ENCODE measurements at regions not wholly inside any gene's neighbourhood (a gene's known extent, or its start where the extent isn't known, plus 50 kb on each side); places are given as distances from the start of the nearest gene placed in this dataset.

DNA sequence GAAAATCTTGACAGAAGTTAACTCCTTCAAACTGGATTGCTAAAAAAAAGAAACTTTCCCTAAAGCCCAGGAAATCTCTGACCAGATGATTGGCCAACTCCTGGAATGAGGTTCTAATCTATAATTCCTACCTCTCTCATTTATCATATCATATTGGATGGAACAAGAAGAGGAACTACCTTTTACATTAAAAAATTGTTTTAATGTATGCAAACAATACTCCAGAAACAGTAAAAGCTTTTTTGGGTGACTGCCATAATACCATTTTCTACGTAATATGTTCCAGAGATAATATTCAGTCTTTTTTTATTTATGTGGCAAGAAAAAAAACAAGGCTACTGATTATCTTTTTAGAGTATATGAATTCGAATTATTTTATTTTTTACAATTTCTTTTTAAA lies 204.4 kb downstream of the TUSC7 start:
- TF ChIP-seq, protein P1, sequence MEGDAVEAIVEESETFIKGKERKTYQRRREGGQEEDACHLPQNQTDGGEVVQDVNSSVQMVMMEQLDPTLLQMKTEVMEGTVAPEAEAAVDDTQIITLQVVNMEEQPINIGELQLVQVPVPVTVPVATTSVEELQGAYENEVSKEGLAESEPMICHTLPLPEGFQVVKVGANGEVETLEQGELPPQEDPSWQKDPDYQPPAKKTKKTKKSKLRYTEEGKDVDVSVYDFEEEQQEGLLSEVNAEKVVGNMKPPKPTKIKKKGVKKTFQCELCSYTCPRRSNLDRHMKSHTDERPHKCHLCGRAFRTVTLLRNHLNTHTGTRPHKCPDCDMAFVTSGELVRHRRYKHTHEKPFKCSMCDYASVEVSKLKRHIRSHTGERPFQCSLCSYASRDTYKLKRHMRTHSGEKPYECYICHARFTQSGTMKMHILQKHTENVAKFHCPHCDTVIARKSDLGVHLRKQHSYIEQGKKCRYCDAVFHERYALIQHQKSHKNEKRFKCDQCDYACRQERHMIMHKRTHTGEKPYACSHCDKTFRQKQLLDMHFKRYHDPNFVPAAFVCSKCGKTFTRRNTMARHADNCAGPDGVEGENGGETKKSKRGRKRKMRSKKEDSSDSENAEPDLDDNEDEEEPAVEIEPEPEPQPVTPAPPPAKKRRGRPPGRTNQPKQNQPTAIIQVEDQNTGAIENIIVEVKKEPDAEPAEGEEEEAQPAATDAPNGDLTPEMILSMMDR (IDR thresholded peaks at IDR 0.05), result no peak
- TF ChIP-seq EP300 (IDR thresholded peaks at IDR 0.05) (no peak), POLR2A (IDR thresholded peaks at IDR 0.05) (no peak), POLR2AphosphoS5 (IDR thresholded peaks at IDR 0.05) (no peak)
- WGBS, 2 donors (ENCODE audit: low coverage in 1 of 2), result 39 to 44% methylated on average over 2 of the region's 2 CpGs
- no peaks in the 10 kb centered on the region for H3K27me3 ChIP-seq

DNA sequence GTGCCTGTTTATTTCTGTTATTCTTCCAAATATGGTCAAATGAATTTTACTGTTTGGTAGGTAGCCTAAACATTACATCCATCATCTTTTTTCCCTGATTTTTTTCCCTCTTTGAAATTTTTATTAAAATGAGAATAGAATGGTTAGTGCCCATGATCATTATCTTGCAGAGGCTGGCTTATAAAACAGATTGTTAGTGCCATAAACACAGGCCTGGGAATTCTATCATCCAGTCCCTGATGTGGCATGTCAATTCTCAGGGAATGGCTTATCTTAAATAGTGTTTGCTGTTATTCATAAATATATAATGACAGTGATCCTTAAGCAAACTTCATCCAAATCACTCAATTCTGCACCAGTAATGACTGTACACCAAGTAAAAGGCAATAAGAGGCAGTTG lies 207.3 kb downstream of the TUSC7 start:
- Histone ChIP-seq H3K4me3 (no peak overlapping the region), H3K27ac (no peak overlapping the region), H3K27me3 (no peaks in the 10 kb centered on the region), H3K4me1 (no peaks in the 10 kb centered on the region), H3K9me3 (no peaks in the 10 kb centered on the region), H3K36me3 (no peaks in the 10 kb centered on the region)
- TF ChIP-seq POLR2A (IDR thresholded peaks at IDR 0.05), result no peak
- TF ChIP-seq POLR2AphosphoS5 (IDR thresholded peaks at IDR 0.05), result no peak
- TF ChIP-seq, protein P1 (IDR thresholded peaks at IDR 0.05), result no peak
- no peak for TF ChIP-seq EP300 (IDR thresholded peaks at IDR 0.05)
- no peak for ATAC-seq

More for the DNA sequence above, 204.4 kb downstream of the TUSC7 start:
- H3K9me3 ChIP-seq, result no peaks in the 10 kb centered on the region
- H3K36me3 ChIP-seq, result no peaks in the 10 kb centered on the region
- H3K4me1 ChIP-seq, result no peaks in the 10 kb centered on the region
- H3K4me3 ChIP-seq, result no peak overlapping the region
- ATAC-seq, result no peak
- H3K27ac ChIP-seq, result no peak overlapping the region

DNA sequence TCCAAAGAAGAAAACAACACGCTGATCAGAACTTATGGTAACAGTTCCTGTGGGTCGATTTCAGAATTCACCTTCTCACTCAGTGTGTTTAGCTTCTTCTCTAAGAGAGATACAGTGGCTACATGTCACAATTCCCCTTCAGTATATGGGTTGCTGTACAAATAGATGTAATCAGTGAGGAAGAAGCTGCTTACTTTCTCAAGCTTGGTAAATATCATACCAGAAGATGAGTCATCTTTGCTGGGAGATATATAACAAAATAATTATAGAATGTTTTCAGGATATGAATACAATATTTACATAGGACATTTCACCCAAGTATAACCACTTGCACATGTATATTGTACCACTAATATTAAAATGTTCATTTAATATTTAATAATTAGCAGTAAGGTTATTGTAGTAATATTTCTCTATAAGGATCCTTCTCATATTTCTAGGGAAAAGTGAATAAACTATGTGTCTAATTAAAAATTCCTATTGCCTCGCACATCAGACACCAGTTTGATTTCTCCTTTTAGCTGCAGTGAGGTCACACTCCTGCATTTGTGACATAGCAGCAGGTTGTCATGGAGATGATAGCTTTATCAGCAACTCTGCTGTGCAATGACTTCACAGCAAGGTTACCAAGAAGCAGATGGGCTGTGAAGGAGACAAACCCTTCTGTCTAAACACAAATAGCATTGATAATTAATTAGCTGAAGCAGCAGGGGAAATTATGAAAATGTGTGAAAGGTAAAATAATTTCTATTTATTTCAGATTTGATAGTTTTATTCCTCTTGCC lies 211.4 kb downstream of the TUSC7 start:
- no peaks in the 10 kb centered on the region for H3K36me3 ChIP-seq
- H3K27me3 ChIP-seq, result no peaks in the 10 kb centered on the region
- 57 to 79% methylated on average over 2 to 3 of the region's 3 CpGs for WGBS, 2 donors (ENCODE audit: low coverage in 1 of 2)
- H3K4me1 ChIP-seq, result no peaks in the 10 kb centered on the region
- H3K27ac ChIP-seq, result no peak overlapping the region
- no peak overlapping the region for H3K4me3 ChIP-seq
- ATAC-seq, result no peak
- peaks cover 0 to 20% (median 0%) of the 10 kb centered on the region in 3 donors for H3K9me3 ChIP-seq
- TF ChIP-seq POLR2AphosphoS5 (IDR thresholded peaks at IDR 0.05) (no peak), POLR2A (IDR thresholded peaks at IDR 0.05) (no peak), EP300 (IDR thresholded peaks at IDR 0.05) (no peak)
- TF ChIP-seq, protein P1 (IDR thresholded peaks at IDR 0.05), result no peak

DNA sequence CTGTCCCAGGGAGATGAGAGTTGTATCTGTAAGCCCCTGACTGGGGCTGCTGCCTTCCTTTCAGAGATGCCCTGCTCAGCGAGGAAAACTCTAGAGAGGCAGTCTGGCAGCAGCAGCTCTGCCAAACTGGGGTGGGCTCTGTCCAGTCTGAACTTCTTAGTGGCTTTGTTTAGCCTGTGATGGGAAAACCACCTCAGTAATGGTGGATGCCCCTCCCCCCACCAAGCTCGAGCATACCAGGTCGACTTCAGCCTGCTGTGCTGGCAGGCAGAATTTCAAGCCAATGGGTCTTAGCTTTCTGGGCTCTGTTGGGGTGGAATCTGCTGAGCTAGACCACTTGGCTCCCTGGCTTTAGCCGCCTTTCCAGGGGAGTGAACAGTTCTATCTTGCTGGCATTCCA lies 218.3 kb downstream of the TUSC7 start:
- no peaks in the 10 kb centered on the region for H3K4me1 ChIP-seq
- no peak for ATAC-seq
- no peak overlapping the region for H3K4me3 ChIP-seq
- no peaks in the 10 kb centered on the region for H3K36me3 ChIP-seq
- TF ChIP-seq POLR2A (IDR thresholded peaks at IDR 0.05) (no peak), EP300 (IDR thresholded peaks at IDR 0.05) (no peak), POLR2AphosphoS5 (IDR thresholded peaks at IDR 0.05) (no peak)
- WGBS, 2 donors (ENCODE audit: low coverage in 1 of 2), result no CpG with 5 or more reads among the region's 4 CpGs
- H3K27me3 ChIP-seq, result no peaks in the 10 kb centered on the region
- H3K9me3 ChIP-seq, result peaks cover 0 to 22% (median 0%) of the 10 kb centered on the region in 3 donors
- no peak overlapping the region for H3K27ac ChIP-seq

DNA sequence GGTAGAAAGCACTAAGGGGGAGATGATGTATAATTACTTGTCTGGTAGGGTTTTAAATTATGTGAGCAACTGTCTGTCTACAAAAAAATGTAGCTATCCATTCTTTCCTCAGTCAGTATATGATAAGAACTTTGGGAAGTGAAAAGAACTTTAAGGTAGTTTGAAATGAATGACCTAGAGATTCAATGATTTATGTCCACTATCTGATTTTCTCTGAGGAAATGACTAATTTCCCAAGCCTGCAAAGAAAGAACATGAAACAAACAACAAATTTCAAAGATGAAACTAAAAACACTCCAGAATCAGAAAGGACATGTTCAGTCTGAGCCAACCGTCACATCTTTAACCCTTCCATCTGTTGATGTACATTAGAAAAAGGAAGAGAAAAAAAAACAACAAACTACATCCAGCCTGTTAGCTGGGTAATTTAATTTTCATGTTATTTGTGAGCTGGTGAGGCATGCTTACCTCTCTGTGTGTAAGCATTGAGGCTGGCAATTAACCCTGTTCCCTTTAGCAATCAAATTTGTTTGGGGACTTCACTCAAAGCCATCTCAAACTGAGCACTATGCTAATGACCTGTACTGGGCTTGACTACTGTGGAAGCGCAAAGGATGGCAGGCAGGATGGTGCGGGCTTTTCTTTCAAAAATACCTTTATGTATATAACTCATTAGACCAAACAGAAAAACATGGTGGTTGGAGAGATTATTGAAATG lies 220.1 kb downstream of the TUSC7 start:
- TF ChIP-seq EP300 (IDR thresholded peaks at IDR 0.05) (no peak), POLR2AphosphoS5 (IDR thresholded peaks at IDR 0.05) (no peak), POLR2A (IDR thresholded peaks at IDR 0.05) (no peak)
- TF ChIP-seq, protein P1 (IDR thresholded peaks at IDR 0.05), result no peak
- Histone ChIP-seq H3K4me1 (no peaks in the 10 kb centered on the region), H3K27ac (no peak overlapping the region), H3K36me3 (no peaks in the 10 kb centered on the region), H3K27me3 (no peaks in the 10 kb centered on the region), H3K9me3 (peaks cover 0 to 17% (median 0%) of the 10 kb centered on the region in 3 donors), H3K4me3 (no peak overlapping the region)
- WGBS, 2 donors (ENCODE audit: low coverage in 1 of 2), result 77 to 92% methylated on average over 3 of the region's 3 CpGs
- no peak for ATAC-seq
